Kidney glomerular epithelial cell (primary cell): ENCODE measurements at regions not wholly inside any gene's neighbourhood (a gene's known extent, or its start where the extent isn't known, plus 50 kb on each side); places are given as distances from the start of the nearest gene placed in this dataset.
"Not testable (repeated sequence)": the region's sequence is repeated elsewhere in the genome, so short reads cannot be mapped to it uniquely, and the experiment has no call there.

ENCODE experiments used
- DNase-seq: peaks from one replicate; lab custom pipeline; 2025; lab: John Stamatoyannopoulos, UW

- no peak for DNase-seq
Observed at GRCh38 chr16:16879567-16880251, 500.8 kb downstream of the NPIPA7 start.

- DNase-seq = no peak
Observed at GRCh38 chr16:16881814-16882213, 502.9 kb downstream of the NPIPA7 start.

- no peak for DNase-seq
Observed at GRCh38 chr16:16882766-16883165, 503.8 kb downstream of the NPIPA7 start.

GRCh38 chr16:16884451-16884850 is 505.5 kb downstream of the NPIPA7 start:
- DNase-seq = no peak

- no peak for DNase-seq
Observed at GRCh38 chr16:16887193-16887592, 508.3 kb downstream of the NPIPA7 start.

GRCh38 chr16:16890964-16891363 is 512.0 kb downstream of the NPIPA7 start:
- DNase-seq = no peak

- no peak for DNase-seq
Observed at GRCh38 chr16:16904601-16905000, 525.7 kb downstream of the NPIPA7 start.

GRCh38 chr16:16905850-16906249 is 526.9 kb downstream of the NPIPA7 start:
- no peak for DNase-seq

- DNase-seq = no peak
Observed at GRCh38 chr16:16907089-16907488, 528.1 kb downstream of the NPIPA7 start.

- DNase-seq = no peak
Observed at GRCh38 chr16:16908077-16908476, 529.1 kb downstream of the NPIPA7 start.

- no peak for DNase-seq
Observed at GRCh38 chr16:16909126-16909525, 530.2 kb downstream of the NPIPA7 start.

- no peak for DNase-seq
Observed at GRCh38 chr16:16910666-16911065, 531.7 kb downstream of the NPIPA7 start.

GRCh38 chr16:16915771-16916170 is 536.8 kb downstream of the NPIPA7 start:
- DNase-seq = no peak

- DNase-seq = no peak
Observed at GRCh38 chr16:16917191-16917785, 538.3 kb downstream of the NPIPA7 start.

GRCh38 chr16:16923479-16923878 is 544.5 kb downstream of the NPIPA7 start:
- no peak for DNase-seq

- DNase-seq = no peak
Observed at GRCh38 chr16:16924613-16925012, 545.7 kb downstream of the NPIPA7 start.

GRCh38 chr16:16925432-16925831 is 545.3 kb downstream of the XYLT1 start:
- no peak for DNase-seq

GRCh38 chr16:16928532-16929109 is 542.1 kb downstream of the XYLT1 start:
- no peak for DNase-seq

GRCh38 chr16:16930309-16931000 is 540.3 kb downstream of the XYLT1 start:
- DNase-seq = no peak

GRCh38 chr16:16933861-16934260 is 536.9 kb downstream of the XYLT1 start:
- no peak for DNase-seq

- DNase-seq = no peak
Observed at GRCh38 chr16:16934660-16935059, 536.1 kb downstream of the XYLT1 start.

- not testable (repeated sequence) for DNase-seq
Observed at GRCh38 chr16:16935909-16936308, 534.9 kb downstream of the XYLT1 start.

- no peak for DNase-seq
Observed at GRCh38 chr16:16937576-16937975, 533.2 kb downstream of the XYLT1 start.
